OCI-LY7 (cell line): ENCODE measurements at regions not wholly inside any gene's neighbourhood (a gene's known extent, or its start where the extent isn't known, plus 50 kb on each side); places are given as distances from the start of the nearest gene placed in this dataset.
A peak's percentile ranks its signal among the peaks of the same experiment; 100 is the strongest.

Experiments used
- BruUV-seq: library from RNA; stranded (reverse); fragments of 400-500 nt; replicated peaks from 2 replicates; lab custom pipeline; 2021; lab: Mats Ljungman, UMichigan
- CTCF ChIA-PET: fragments of 300-600 bp; sonication (Branson Sonifier 250); formaldehyde crosslinking; loops from one replicate; lab custom pipeline; 2022; ENCODE audit warnings: antibody characterized with exemption; ENCODE audit not compliant: unreplicated experiment; lab: Charles Lee
- POLR2A ChIA-PET: fragments of 300-600 bp; sonication (Branson Sonifier 250); formaldehyde crosslinking; loops from one replicate; lab custom pipeline; 2022; ENCODE audit warnings: antibody characterized with exemption; lab: Charles Lee
- DNase-seq: peaks from one replicate; pipeline ENCODE4 v3.0.0-alpha.2; 2015; ENCODE audit warnings: low spot score
- H2AFZ ChIP-seq: fragments of 200-600 bp; sonication (generic), shearing (Covaris generic); 2 replicates; pipeline ENCODE4 v1.6.1; 2014; ENCODE audit warnings: mild to moderate bottlenecking, antibody characterized with exemption, low read length, moderate library complexity
- H3K27ac ChIP-seq: fragments of 200-600 bp; sonication (generic); 2 replicates; pipeline ENCODE4 v1.5.1; 2014; ENCODE audit warnings: mixed run types, low read depth, mild to moderate bottlenecking, moderate library complexity, low read length, inconsistent platforms; ENCODE audit not compliant: poor library complexity, severe bottlenecking
- H3K36me3 ChIP-seq: fragments of 200-600 bp; sonication (generic); 2 replicates; pipeline ENCODE4 v1.6.1; 2014; ENCODE audit warnings: mild to moderate bottlenecking, antibody characterized with exemption, low read length, moderate library complexity, mixed read lengths; ENCODE audit not compliant: insufficient read depth
- H3K4me1 ChIP-seq: fragments of 200-600 bp; sonication (generic); 2 replicates; pipeline ENCODE4 v1.5.1; 2014; ENCODE audit warnings: mild to moderate bottlenecking, low read length; ENCODE audit not compliant: insufficient read depth, poor library complexity, severe bottlenecking
- H3K4me2 ChIP-seq: fragments of 200-600 bp; sonication (generic); 2 replicates; pipeline ENCODE4 v1.6.1; 2014; ENCODE audit warnings: mild to moderate bottlenecking, low read length
- H3K4me3 ChIP-seq: fragments of 200-600 bp; sonication (generic); 2 replicates; pipeline ENCODE4 v1.5.1; 2014; ENCODE audit warnings: mild to moderate bottlenecking, low read depth, low read length; ENCODE audit not compliant: poor library complexity, severe bottlenecking
- H3K79me2 ChIP-seq: fragments of 200-600 bp; sonication (generic); 2 replicates; pipeline ENCODE4 v1.6.1; 2016; ENCODE audit warnings: low read depth, mild to moderate bottlenecking, low read length, moderate library complexity, mixed read lengths; ENCODE audit not compliant: insufficient read depth
- H3K9me2 ChIP-seq: fragments of 200-600 bp; sonication (generic); 2 replicates; pipeline ENCODE4 v1.6.1; 2016; ENCODE audit warnings: mild to moderate bottlenecking, low read length, mixed read lengths; ENCODE audit not compliant: insufficient read depth
- H3K9me3 ChIP-seq: fragments of 200-600 bp; sonication (generic); 2 replicates; pipeline ENCODE4 v1.6.1; 2014; ENCODE audit warnings: mild to moderate bottlenecking, mixed run types, low read length, mixed read lengths
- H4K20me1 ChIP-seq: fragments of 200-600 bp; sonication (generic); 2 replicates; pipeline ENCODE4 v1.6.1; 2014; ENCODE audit warnings: mild to moderate bottlenecking, antibody characterized with exemption, low read length, moderate library complexity, mixed read lengths; ENCODE audit not compliant: insufficient read depth
- EZH2phosphoT487 ChIP-seq: fragments of 200-600 bp; sonication (generic); IDR thresholded peaks from 2 replicates; pipeline ENCODE4 v1.6.1; 2018; ENCODE audit warnings: low read depth, borderline replicate concordance, mild to moderate bottlenecking, mixed run types, antibody characterized with exemption, low read length, moderate library complexity, mixed read lengths
- intact Hi-C: fragments of 100-400 bp; cut with micrococcal nuclease; formaldehyde crosslinking; loops from one replicate; pipeline ENCODE4 v1.10.0; 2022; ENCODE audit not compliant: unreplicated experiment
- TF ChIP-seq, protein P1 (sequence below): fragments of 200-600 bp; sonication (generic); conservative IDR thresholded peaks from 2 replicates; pipeline ENCODE4 v1.5.1; 2014; ENCODE audit warnings: mild to moderate bottlenecking, antibody characterized with exemption, low read length, moderate library complexity, mixed read lengths

DNA sequence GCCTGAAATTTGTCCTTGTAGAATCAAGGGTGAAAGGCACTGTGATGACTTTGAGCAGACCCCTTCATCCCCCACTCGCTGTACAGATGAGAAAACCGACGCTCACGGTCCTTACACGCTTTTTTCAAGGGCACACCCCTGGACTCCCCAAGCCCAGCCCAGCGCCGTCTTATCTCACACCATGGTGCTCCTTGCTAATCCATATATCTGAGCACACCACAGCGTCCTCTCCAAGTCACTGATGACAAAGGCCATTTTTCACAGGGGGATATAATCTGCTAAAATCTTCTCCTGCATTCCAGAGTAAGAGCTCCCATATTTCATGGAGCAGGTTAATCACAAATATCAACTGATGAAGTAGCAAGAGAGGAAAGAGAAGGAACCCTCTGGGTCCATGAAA is 486.3 kb downstream of the BCOR start:
- Histone ChIP-seq H3K36me3 (no peaks in the 10 kb centered on the region), H3K27ac (no peak overlapping the region), H3K4me2 (no peak overlapping the region), H3K9me3 (no peaks in the 10 kb centered on the region), H4K20me1 (no peaks in the 10 kb centered on the region), H3K9me2 (no peaks in the 10 kb centered on the region), H3K79me2 (no peaks in the 10 kb centered on the region), H2AFZ (no peak overlapping the region), H3K4me3 (no peak overlapping the region), H3K4me1 (no peaks in the 10 kb centered on the region)
- CTCF ChIA-PET, result no interaction called here
- DNase-seq, result no peak
- intact Hi-C loops, result no loop called here
- POLR2A ChIA-PET, result no interaction called here
- TF ChIP-seq, protein P1, sequence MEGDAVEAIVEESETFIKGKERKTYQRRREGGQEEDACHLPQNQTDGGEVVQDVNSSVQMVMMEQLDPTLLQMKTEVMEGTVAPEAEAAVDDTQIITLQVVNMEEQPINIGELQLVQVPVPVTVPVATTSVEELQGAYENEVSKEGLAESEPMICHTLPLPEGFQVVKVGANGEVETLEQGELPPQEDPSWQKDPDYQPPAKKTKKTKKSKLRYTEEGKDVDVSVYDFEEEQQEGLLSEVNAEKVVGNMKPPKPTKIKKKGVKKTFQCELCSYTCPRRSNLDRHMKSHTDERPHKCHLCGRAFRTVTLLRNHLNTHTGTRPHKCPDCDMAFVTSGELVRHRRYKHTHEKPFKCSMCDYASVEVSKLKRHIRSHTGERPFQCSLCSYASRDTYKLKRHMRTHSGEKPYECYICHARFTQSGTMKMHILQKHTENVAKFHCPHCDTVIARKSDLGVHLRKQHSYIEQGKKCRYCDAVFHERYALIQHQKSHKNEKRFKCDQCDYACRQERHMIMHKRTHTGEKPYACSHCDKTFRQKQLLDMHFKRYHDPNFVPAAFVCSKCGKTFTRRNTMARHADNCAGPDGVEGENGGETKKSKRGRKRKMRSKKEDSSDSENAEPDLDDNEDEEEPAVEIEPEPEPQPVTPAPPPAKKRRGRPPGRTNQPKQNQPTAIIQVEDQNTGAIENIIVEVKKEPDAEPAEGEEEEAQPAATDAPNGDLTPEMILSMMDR, result no peak
- no peak for TF ChIP-seq EZH2phosphoT487
- no TSS peak for BruUV-seq

GRCh38 chrX:39613482-39613995 is 484.2 kb downstream of the BCOR start:
- peak; percentile 5 for DNase-seq
- H3K4me1 ChIP-seq, result no peaks in the 10 kb centered on the region
- no peaks in the 10 kb centered on the region for H3K9me3 ChIP-seq
- H3K36me3 ChIP-seq, result no peaks in the 10 kb centered on the region
- no peaks in the 10 kb centered on the region for H3K9me2 ChIP-seq
- H4K20me1 ChIP-seq, result no peaks in the 10 kb centered on the region
- H2AFZ ChIP-seq, result no peak overlapping the region
- CTCF ChIA-PET, result no interaction called here
- peak overlapping the region; percentile 55 for H3K4me3 ChIP-seq
- peak; percentile 21; the same call in 1 of the 2 replicates for TF ChIP-seq EZH2phosphoT487
- TF ChIP-seq, protein P1, result no peak
- H3K4me2 ChIP-seq, result peak overlapping the region; percentile 69
- no TSS peak for BruUV-seq
- intact Hi-C loops, result no loop called here
- no peak overlapping the region for H3K27ac ChIP-seq
- POLR2A ChIA-PET, result no interaction called here
- no peaks in the 10 kb centered on the region for H3K79me2 ChIP-seq

DNA sequence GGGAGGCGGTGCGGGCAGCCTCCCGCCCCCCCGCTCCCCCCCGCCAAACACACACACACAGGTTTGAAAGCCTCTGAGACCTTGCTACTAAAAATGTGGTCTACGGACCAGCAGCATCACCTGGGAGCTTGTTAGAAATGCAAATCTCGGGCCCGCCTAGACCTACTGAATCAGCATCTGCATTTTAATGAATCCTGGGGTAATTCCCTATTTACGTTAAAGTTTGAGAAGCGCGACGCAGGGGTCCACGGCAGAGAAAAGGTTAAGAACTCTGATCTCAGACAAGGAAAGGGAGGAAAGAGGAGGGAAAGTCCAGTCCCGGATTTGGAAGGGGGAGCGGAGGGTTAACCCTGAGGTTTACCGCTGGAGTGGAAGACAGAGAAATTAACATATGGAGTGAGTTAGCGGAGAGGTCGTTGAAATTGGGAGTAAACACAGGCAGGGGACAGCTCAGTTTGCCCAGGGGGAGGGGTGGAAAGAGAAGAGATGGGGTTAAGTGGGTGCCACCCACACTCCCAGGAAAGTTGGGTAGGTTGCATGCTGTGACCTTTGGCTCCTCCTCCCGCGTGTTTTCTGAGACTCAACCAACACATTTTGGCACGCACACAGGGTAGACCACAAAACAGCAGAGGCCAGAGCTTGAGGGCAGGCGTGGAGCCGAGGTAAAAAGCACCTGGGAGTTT is 483.6 kb downstream of the BCOR start:
- intact Hi-C loops, result no loop called here
- H3K79me2 ChIP-seq, result no peaks in the 10 kb centered on the region
- TF ChIP-seq, protein P1, result no peak
- no peak for TF ChIP-seq EZH2phosphoT487
- H3K9me3 ChIP-seq, result no peaks in the 10 kb centered on the region
- H3K36me3 ChIP-seq, result no peaks in the 10 kb centered on the region
- H3K27ac ChIP-seq, result no peak overlapping the region
- peak overlapping the region; percentile 69 for H3K4me2 ChIP-seq
- ChIA-PET POLR2A (no interaction called here), CTCF (no interaction called here)
- H4K20me1 ChIP-seq, result no peaks in the 10 kb centered on the region
- H3K4me1 ChIP-seq, result no peaks in the 10 kb centered on the region
- no peak overlapping the region for H2AFZ ChIP-seq
- DNase-seq, result no peak
- no TSS peak for BruUV-seq
- H3K9me2 ChIP-seq, result no peaks in the 10 kb centered on the region
- H3K4me3 ChIP-seq, result peak overlapping the region; percentile 55
